Omental fat pad (tissue), 3 donors: ENCODE measurements at regions not wholly inside any gene's neighbourhood (a gene's known extent, or its start where the extent isn't known, plus 50 kb on each side); places are given as distances from the start of the nearest gene placed in this dataset.

Experiments used
- ATAC-seq: fragments of 150-250 bp; one replicate; pipeline ENCODE4 v1.9.1; 2016; ENCODE audit warnings: mild to moderate bottlenecking, moderate library complexity; ENCODE audit not compliant: low FRiP score
- DNase-seq: peaks from one replicate; pipeline ENCODE4 v3.0.0-alpha.2; 2019; ENCODE audit warnings: low spot score
- TF ChIP-seq, protein P1 (sequence below), 3 donors: fragments of 450-650 bp; IDR thresholded peaks; one replicate each; pipeline ENCODE4 v1.5.1; 2016 to 2017; ENCODE audit warnings: antibody characterized with exemption in 3 of 3, mild to moderate bottlenecking in 3 of 3, moderate library complexity in 2 of 3

DNA sequence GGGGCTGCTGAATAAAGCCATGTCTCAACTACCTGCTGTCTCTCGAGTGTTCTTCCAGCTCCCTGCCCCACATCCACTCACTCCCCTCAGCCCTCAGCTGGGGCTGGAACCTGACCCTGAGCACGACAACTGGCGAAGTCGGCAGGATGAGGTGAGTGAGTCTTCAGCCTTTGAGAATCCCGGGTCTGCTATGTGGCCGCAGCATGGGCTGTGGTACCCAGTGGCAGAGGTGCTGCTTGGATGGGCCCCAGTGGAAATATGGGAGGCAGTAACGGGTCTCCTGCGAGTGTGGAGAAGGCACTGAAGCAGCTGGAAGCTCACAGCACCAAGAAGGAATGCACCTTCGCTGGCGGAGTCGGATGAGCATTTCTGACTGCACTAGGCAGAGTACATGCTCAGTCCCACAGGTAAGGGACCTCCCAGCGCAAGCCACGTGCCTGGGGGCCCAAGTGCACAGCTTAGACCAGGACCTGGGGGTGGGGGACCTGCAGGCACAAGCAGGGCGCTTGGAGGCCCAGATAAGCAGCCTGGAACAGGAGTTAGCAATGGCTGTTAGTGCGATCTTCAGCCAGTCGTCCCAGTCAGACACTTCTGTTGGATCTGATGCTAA lies 95.5 kb upstream of the TMPO start:
- DNase-seq: no peak
- TF ChIP-seq, protein P1, sequence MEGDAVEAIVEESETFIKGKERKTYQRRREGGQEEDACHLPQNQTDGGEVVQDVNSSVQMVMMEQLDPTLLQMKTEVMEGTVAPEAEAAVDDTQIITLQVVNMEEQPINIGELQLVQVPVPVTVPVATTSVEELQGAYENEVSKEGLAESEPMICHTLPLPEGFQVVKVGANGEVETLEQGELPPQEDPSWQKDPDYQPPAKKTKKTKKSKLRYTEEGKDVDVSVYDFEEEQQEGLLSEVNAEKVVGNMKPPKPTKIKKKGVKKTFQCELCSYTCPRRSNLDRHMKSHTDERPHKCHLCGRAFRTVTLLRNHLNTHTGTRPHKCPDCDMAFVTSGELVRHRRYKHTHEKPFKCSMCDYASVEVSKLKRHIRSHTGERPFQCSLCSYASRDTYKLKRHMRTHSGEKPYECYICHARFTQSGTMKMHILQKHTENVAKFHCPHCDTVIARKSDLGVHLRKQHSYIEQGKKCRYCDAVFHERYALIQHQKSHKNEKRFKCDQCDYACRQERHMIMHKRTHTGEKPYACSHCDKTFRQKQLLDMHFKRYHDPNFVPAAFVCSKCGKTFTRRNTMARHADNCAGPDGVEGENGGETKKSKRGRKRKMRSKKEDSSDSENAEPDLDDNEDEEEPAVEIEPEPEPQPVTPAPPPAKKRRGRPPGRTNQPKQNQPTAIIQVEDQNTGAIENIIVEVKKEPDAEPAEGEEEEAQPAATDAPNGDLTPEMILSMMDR (IDR thresholded peaks at IDR 0.05): no peak
- no peak for ATAC-seq

DNA sequence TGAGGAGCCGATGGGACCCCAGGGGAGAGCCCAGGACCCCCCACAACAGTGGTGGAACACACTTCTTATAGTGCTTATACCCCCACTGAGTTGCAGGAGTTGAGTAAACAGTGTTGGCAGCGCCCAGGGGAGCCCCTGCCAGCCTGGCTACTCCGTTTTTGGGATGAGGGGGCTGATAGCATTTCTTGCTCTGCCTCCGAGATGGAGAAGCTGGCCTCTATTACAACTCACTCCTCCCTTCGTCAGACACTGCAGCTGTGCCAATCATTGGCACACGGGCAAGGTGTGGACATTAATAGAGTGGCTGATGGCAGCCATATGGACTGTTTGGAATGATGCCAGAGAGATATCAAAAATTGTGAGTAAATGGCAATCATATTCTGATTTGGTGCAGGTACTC lies 94.9 kb upstream of the TMPO start:
- ATAC-seq (no peak), DNase-seq (no peak)
- TF ChIP-seq, protein P1 (IDR thresholded peaks at IDR 0.05): no peak

DNA sequence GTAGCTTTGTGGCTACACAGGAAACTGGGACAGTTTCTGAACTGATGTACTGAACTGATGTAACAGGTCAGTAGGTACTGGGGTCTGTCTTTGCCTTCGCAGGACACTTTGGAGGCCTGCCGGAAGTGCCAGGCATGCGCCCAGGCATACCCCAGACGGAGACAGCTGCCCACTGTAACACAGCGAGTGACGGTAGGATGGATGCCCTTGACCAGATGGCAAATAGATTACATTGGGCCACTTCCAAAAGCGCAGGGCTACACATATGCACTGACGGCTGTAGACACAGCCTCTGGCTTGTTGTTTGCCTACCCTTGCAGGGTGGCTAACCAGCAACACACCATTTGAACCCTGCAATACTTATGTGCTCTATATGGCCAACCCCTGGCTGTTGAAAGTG lies 94.1 kb upstream of the TMPO start:
- TF ChIP-seq, protein P1 (IDR thresholded peaks at IDR 0.05): no peak
- DNase-seq (no peak), ATAC-seq (no peak)

DNA sequence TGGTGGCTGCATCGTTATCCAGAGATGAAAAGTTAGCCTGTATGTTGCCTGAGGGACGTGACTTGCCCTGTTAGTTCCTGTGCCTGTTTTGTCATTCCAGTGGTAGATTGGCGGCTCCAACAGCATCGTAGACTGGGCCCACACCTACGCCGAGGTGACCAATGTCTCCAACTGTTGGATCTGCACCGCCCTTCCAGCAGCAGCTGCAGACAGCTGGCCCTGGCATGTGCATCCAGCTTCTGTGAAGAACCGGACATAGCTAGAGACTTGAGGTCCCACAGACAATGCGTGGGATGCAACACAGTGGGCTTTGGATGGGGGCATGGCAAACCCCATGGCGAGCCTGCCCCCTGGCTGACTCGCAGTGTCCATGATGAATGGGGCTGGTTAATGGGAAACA lies 93.0 kb upstream of the TMPO start:
- DNase-seq (no peak), ATAC-seq (no peak)
- TF ChIP-seq, protein P1 (IDR thresholded peaks at IDR 0.05): no peak

DNA sequence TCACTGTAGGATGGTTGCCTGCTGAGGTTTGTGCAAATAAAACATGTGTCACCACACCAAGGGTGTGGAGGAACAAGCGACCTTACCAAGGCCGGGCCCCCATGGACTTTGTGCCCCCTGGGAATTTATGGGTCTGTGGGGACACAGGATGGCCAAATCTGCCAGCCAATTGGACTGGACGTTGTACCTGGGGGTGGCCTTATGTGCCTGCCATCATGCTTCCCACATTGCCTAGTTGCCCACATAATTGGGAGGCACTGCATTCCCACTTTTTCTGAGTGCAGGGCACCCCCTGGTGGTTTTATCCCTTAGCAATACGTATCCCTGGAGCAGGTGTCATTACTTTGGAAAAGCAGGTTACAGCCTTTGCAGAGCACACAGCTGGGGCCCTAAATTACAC lies 92.6 kb upstream of the TMPO start:
- DNase-seq: no peak
- TF ChIP-seq, protein P1 (IDR thresholded peaks at IDR 0.05): no peak
- no peak for ATAC-seq

DNA sequence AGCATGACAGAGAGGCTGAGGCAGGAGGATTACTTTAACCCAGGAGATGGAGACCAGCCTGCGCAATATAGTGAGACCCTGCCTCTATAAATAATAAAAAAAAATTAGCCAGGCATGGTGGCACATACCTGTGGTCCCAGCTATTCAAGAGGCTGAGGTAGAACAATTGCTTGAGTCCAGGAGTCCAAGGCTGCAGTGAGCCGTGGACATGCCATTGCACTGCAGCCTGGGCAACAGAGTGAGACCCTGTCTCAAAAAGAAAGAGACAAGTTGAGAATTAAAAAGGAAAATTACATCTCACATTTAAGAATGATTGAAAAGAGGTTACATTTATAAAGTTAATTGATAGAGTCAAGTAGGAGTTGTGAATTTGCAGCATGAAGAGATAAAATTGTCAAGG lies 91.4 kb upstream of the TMPO start:
- ATAC-seq: no peak
- TF ChIP-seq, protein P1 (IDR thresholded peaks at IDR 0.05): no peak

DNA sequence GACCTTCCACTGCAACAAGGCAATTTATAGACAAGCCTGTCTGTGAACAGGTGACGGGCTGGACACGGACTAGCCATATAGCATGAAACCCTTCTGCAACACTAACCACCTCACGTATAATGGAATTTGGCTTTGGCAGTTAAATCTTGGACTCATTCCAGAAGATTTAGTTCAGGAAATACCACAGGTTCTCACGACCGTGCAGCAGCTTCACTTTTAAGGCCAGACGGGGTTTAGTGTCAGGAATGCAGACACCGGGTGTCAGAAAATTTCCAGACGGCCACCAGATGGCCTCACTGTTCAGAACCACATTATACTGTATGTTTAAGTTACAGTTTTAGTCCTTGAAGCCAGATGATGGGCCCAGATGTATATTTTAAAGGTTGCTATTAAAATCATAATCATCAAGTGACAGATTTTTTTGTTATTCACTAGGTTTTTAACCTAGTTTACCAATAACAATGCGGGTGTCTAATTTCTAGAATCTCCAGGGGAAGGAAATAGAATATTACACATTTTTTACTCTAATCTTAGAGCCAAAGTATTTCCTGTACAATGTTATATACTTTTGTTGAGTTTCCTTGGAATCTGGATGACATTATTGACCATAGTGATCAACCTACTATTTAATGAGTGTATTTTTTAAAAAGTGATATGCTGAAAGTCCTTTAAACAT lies 90.5 kb upstream of the TMPO start:
- TF ChIP-seq, protein P1 (IDR thresholded peaks at IDR 0.05): peak in 1 of 3 donors; percentile 51
- no peak for DNase-seq

More for the DNA sequence above, 91.4 kb upstream of the TMPO start:
- DNase-seq: no peak

More for the DNA sequence above, 90.5 kb upstream of the TMPO start:
- peak; percentile 67 for ATAC-seq
